HFFc6 (cell line): ENCODE measurements at regions not wholly inside any gene's neighbourhood (a gene's known extent, or its start where the extent isn't known, plus 50 kb on each side); places are given as distances from the start of the nearest gene placed in this dataset.
A peak's percentile ranks its signal among the peaks of the same experiment; 100 is the strongest.

ENCODE experiments used
- DNase-seq: peaks from one replicate; pipeline ENCODE4 v3.0.0-alpha.2; 2018
- H3K27ac Mint-ChIP-seq: 2 replicates; pipeline ENCODE4 v1.8.0; 2020; ENCODE audit warnings: mild to moderate bottlenecking, mixed read lengths
- H3K27me3 Mint-ChIP-seq: 2 replicates; pipeline ENCODE4 v1.8.0; 2021; ENCODE audit warnings: mild to moderate bottlenecking, moderate library complexity, mixed read lengths; ENCODE audit not compliant: insufficient read depth
- H3K36me3 Mint-ChIP-seq: 2 replicates; pipeline ENCODE4 v1.8.0; 2021; ENCODE audit warnings: low read depth, mixed read lengths
- H3K4me1 Mint-ChIP-seq: 2 replicates; pipeline ENCODE4 v1.8.0; 2020; ENCODE audit warnings: low read depth, mixed read lengths
- H3K4me3 Mint-ChIP-seq: 2 replicates; pipeline ENCODE4 v1.8.0; 2020; ENCODE audit warnings: mild to moderate bottlenecking, moderate library complexity, mixed read lengths
- H3K9me3 Mint-ChIP-seq: 2 replicates; pipeline ENCODE4 v1.8.0; 2020; ENCODE audit warnings: mild to moderate bottlenecking, mixed read lengths
- TF ChIP-seq, protein P1 (sequence below): fragments of 200-600 bp; sonication (generic); IDR thresholded peaks from 2 replicates; pipeline ENCODE4 v1.5.0; 2021; ENCODE audit warnings: antibody characterized with exemption, mild to moderate bottlenecking

DNA sequence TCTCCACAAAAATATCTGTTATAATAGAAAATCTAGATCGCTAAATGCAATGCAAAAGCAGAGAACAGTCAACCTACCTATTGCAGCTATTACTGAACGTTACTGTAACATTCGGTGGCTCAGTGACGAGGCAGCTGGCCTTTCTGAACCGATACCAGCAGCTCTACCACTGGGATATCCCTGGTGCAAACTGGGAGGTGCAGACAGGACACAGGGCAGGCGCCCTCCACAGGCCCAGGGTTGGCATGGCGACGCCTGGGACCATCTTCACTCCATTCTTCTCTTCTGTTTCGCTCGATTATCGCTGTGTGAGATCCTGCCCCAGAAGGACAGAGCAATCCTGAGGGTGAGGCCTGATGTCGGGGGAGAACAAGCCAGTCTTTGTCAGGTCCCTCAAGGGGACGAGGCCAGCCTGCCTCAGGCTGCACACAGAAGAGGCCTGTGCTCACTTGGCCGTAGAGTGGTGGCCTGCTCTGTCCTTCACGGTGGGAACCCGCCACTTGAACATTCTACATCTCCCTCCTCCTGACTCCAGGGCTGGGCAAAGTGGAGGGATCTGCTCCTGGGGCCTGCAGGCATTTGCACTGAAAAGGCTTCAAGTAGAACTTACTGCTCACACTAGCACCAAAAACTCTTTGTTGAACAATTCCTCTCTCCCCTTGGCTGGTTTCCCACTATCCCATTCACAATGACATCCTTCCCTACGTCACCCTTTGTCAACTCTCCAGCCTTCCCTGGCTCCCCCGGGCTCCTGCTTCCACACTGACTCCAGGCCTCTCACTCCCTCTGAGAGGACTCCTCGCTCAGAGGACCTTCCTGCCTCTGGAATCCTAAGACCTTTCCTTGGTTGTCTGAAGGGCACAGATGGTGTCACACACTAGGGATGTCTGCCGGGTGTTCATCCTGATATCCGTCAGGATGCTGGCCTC, 49.7 kb downstream of the CYRIA start:
- H3K36me3 Mint-ChIP-seq, result no peaks in the 10 kb centered on the region
- TF ChIP-seq, protein P1, sequence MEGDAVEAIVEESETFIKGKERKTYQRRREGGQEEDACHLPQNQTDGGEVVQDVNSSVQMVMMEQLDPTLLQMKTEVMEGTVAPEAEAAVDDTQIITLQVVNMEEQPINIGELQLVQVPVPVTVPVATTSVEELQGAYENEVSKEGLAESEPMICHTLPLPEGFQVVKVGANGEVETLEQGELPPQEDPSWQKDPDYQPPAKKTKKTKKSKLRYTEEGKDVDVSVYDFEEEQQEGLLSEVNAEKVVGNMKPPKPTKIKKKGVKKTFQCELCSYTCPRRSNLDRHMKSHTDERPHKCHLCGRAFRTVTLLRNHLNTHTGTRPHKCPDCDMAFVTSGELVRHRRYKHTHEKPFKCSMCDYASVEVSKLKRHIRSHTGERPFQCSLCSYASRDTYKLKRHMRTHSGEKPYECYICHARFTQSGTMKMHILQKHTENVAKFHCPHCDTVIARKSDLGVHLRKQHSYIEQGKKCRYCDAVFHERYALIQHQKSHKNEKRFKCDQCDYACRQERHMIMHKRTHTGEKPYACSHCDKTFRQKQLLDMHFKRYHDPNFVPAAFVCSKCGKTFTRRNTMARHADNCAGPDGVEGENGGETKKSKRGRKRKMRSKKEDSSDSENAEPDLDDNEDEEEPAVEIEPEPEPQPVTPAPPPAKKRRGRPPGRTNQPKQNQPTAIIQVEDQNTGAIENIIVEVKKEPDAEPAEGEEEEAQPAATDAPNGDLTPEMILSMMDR, result no peak
- no peak overlapping the region for H3K27ac Mint-ChIP-seq
- DNase-seq, result no peak
- H3K27me3 Mint-ChIP-seq, result peaks cover 11% of the 10 kb centered on the region
- no peak overlapping the region for H3K4me3 Mint-ChIP-seq
- no peaks in the 10 kb centered on the region for H3K9me3 Mint-ChIP-seq
- H3K4me1 Mint-ChIP-seq, result peaks cover 5% of the 10 kb centered on the region; the same call in 1 of the 2 replicates

DNA sequence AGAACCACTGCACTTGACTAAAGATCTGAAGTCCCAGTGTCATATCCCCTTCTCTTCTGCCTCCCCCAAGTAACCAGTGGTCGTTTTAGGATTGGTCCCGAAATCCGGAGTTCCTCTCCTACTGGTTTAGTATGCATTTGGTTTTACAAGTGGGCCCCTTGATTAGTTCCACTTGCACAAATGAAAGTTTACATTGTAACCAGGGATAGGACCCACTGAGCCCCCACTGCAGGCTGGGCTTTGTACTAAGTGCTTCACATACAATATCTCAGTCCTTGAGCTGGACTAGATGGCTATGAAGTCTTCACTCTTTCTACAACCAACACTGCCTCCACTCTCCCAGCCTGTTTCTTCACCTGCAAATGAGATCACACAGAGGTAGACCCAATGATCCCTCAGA, 50.4 kb downstream of the CYRIA start:
- H3K36me3 Mint-ChIP-seq, result no peaks in the 10 kb centered on the region
- peaks cover 5% of the 10 kb centered on the region; the same call in 1 of the 2 replicates for H3K4me1 Mint-ChIP-seq
- TF ChIP-seq, protein P1, result no peak
- peaks cover 11% of the 10 kb centered on the region for H3K27me3 Mint-ChIP-seq
- H3K9me3 Mint-ChIP-seq, result no peaks in the 10 kb centered on the region
- DNase-seq, result no peak
- no peak overlapping the region for H3K4me3 Mint-ChIP-seq
- H3K27ac Mint-ChIP-seq, result no peak overlapping the region

DNA sequence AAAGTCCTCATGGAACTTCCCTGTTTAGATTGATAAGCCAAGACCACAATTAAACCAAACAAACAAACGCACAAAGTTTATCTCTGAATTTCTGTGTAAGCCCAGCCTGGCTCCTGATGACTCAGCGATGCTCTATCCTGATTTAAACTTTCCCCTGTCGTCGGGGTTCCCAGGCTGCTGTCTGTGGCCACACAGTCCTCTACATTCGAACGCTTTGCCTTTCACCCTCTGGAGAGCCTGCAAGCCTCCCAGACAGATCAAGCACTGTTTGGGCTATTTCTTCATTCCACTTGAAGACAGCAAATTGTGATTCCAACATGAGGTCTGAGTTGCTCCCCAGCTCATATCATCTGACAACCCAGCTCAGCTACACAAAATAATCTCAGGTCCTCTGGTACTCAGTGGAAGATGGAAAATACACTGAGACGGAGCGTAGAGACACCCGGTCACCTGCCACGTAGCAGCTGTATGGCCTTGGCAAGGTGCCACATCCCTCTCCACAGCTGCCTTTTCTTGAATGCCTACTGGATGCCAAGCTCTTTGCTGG, 51.2 kb downstream of the CYRIA start:
- H3K27ac Mint-ChIP-seq, result no peak overlapping the region
- peaks cover 5% of the 10 kb centered on the region; the same call in 1 of the 2 replicates for H3K4me1 Mint-ChIP-seq
- no peaks in the 10 kb centered on the region for H3K9me3 Mint-ChIP-seq
- H3K27me3 Mint-ChIP-seq, result peaks cover 11% of the 10 kb centered on the region
- TF ChIP-seq, protein P1, result no peak
- no peaks in the 10 kb centered on the region for H3K36me3 Mint-ChIP-seq
- no peak overlapping the region for H3K4me3 Mint-ChIP-seq
- DNase-seq, result no peak

DNA sequence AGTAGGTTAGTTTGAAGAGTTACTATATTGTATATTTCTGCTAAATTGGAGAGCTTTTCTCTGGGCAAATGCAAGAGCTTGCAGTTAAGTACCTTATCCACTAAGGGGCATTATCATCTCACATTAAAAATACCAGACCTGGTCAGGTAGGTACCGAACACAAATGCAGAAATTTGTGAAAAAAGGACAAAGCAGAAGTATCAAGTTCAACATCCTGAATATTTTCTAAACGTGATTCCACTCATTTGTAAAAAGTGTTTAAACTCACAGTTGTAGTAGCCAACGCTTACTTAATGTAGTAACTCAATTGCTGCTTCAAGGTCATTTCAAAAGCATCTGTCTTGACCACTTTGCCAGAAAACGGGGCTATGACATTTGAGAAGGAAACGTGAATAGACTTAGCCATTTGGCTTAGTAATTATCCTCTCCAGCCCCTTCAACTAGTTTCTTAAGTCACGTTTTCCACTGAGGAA, 52.1 kb downstream of the CYRIA start:
- DNase-seq, result no peak
- Mint-ChIP-seq H3K36me3 (no peaks in the 10 kb centered on the region), H3K27ac (no peak overlapping the region), H3K4me1 (peaks cover 9% of the 10 kb centered on the region; the same call in 1 of the 2 replicates), H3K27me3 (peaks cover 11% of the 10 kb centered on the region), H3K9me3 (no peaks in the 10 kb centered on the region), H3K4me3 (no peak overlapping the region)
- TF ChIP-seq, protein P1, result peak; percentile 61

DNA sequence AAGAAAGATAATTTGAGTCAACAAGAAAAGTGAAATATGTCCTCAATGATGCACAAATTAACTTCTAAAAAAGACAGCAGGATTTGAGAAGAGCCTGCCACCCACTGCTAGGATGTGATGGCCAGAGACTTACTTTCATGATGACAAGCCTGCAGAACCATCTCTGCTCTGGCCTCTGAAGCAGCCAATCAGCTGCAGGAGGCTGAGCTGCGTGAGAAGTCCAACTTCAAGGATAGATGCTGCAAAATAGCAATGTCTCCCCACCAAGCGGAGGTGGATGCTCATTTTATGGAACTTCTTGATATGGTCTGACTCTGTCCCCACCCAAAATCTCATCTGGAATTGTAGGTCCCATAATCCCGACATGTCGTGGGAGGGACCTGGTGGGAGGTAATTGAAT, 53.1 kb downstream of the CYRIA start:
- peaks cover 11% of the 10 kb centered on the region for H3K27me3 Mint-ChIP-seq
- TF ChIP-seq, protein P1, result no peak
- H3K4me1 Mint-ChIP-seq, result peaks cover 13% of the 10 kb centered on the region; the same call in 1 of the 2 replicates
- no peak overlapping the region for H3K4me3 Mint-ChIP-seq
- no peaks in the 10 kb centered on the region for H3K36me3 Mint-ChIP-seq
- H3K27ac Mint-ChIP-seq, result no peak overlapping the region
- DNase-seq, result no peak
- H3K9me3 Mint-ChIP-seq, result no peaks in the 10 kb centered on the region
